HCT116 (cell line): ENCODE measurements at regions not wholly inside any gene's neighbourhood (a gene's known extent, or its start where the extent isn't known, plus 50 kb on each side); places are given as distances from the start of the nearest gene placed in this dataset.

Source experiments
- CBX3 ChIP-seq: IDR thresholded peaks from 2 replicates; pipeline ENCODE4 v1.6.1; 2012; ENCODE audit warnings: low read depth
- ELF1 ChIP-seq: IDR thresholded peaks from 2 replicates; pipeline ENCODE4 v1.6.1; 2012; ENCODE audit warnings: low read depth, borderline replicate concordance
- EZH2 ChIP-seq: fragments of 200-600 bp; sonication (generic); IDR thresholded peaks from 2 replicates; pipeline ENCODE4 v1.6.1; 2017; ENCODE audit warnings: antibody characterized with exemption, mixed run types
- POLR2A ChIP-seq: IDR thresholded peaks from 2 replicates; pipeline ENCODE4 v1.7.0; 2011; ENCODE audit warnings: borderline replicate concordance; ENCODE audit not compliant: insufficient read depth, insufficient read length; ENCODE audit errors: extremely low read depth
- RAD21 ChIP-seq: IDR thresholded peaks from 2 replicates; pipeline ENCODE4 v1.6.1; 2012; ENCODE audit warnings: low read depth, mild to moderate bottlenecking
- SIN3A ChIP-seq: IDR thresholded peaks from 2 replicates; pipeline ENCODE4 v1.6.1; 2012; ENCODE audit warnings: low read depth
- SP1 ChIP-seq: IDR thresholded peaks from 2 replicates; pipeline ENCODE4 v1.6.1; 2012; ENCODE audit warnings: low read depth
- SRF ChIP-seq: IDR thresholded peaks from 2 replicates; pipeline ENCODE4 v1.6.1; 2012; ENCODE audit warnings: low read depth
- ZNF274 ChIP-seq: fragments of 200-500 bp; sonication (Bioruptor generic); IDR thresholded peaks from 2 replicates; pipeline ENCODE4 v1.6.1; 2014; ENCODE audit warnings: mild to moderate bottlenecking, low read depth, low read length, inconsistent platforms
- TF ChIP-seq, protein P1 (sequence below), 3 experiments: fragments of 200-600 bp in 1 of 3; sonication (generic) in 1 of 3; IDR thresholded peaks in 2 of 3; conservative IDR thresholded peaks in 1 of 3; 2 replicates each; pipeline ENCODE4 v1.5.1; 2012 to 2017; ENCODE audit warnings: low read depth in 2 of 3, low read length in 2 of 3, antibody characterized with exemption in 1 of 3, borderline replicate concordance in 1 of 3, control low read depth in 1 of 3, mild to moderate bottlenecking in 1 of 3, mixed read lengths in 1 of 3, mixed run types in 1 of 3, moderate library complexity in 1 of 3; ENCODE audit not compliant: insufficient read depth in 1 of 3
- TF ChIP-seq, protein P2 (sequence below): IDR thresholded peaks from 2 replicates; pipeline ENCODE4 v1.6.1; 2012; ENCODE audit warnings: low read depth
- TF ChIP-seq, protein P3 (sequence below): IDR thresholded peaks from 2 replicates; pipeline ENCODE4 v1.6.1; 2012

DNA sequence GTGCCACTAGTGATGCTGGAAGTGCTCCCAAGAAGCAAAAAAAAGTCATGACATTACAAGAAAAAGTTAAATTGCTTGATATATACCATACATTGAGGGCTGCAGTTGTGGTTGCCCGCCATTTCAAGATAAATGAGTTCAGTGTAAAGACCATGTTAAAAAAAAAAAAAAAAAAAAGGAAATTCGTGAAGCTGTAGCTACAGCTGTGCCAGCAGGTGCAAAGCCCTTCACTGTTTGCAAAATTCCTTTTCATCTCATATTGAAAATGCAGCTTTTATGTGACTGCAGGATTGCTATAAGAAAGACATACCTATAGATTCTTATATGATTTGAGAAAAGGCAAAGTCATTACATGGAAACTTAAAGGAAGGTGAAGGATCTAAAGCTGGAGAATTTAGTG lies 179.6 kb upstream of the POU5F2 start:
- TF ChIP-seq EZH2 (no peak), SP1 (no peak), ZNF274 (no peak), POLR2A (no peak), ELF1 (no peak), SIN3A (no peak), RAD21 (no peak), SRF (no peak), CBX3 (no peak)
- TF ChIP-seq, protein P1, sequence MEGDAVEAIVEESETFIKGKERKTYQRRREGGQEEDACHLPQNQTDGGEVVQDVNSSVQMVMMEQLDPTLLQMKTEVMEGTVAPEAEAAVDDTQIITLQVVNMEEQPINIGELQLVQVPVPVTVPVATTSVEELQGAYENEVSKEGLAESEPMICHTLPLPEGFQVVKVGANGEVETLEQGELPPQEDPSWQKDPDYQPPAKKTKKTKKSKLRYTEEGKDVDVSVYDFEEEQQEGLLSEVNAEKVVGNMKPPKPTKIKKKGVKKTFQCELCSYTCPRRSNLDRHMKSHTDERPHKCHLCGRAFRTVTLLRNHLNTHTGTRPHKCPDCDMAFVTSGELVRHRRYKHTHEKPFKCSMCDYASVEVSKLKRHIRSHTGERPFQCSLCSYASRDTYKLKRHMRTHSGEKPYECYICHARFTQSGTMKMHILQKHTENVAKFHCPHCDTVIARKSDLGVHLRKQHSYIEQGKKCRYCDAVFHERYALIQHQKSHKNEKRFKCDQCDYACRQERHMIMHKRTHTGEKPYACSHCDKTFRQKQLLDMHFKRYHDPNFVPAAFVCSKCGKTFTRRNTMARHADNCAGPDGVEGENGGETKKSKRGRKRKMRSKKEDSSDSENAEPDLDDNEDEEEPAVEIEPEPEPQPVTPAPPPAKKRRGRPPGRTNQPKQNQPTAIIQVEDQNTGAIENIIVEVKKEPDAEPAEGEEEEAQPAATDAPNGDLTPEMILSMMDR (IDR thresholded peaks at IDR 0.05 in 2 of 3, conservative IDR thresholded peaks at IDR 0.05 in 1 of 3; ENCODE audit: borderline replicate concordance in 1 of 3, insufficient read depth in 1 of 3, low read depth in 2 of 3, low read length in 2 of 3), result no peak
- TF ChIP-seq, protein P2, sequence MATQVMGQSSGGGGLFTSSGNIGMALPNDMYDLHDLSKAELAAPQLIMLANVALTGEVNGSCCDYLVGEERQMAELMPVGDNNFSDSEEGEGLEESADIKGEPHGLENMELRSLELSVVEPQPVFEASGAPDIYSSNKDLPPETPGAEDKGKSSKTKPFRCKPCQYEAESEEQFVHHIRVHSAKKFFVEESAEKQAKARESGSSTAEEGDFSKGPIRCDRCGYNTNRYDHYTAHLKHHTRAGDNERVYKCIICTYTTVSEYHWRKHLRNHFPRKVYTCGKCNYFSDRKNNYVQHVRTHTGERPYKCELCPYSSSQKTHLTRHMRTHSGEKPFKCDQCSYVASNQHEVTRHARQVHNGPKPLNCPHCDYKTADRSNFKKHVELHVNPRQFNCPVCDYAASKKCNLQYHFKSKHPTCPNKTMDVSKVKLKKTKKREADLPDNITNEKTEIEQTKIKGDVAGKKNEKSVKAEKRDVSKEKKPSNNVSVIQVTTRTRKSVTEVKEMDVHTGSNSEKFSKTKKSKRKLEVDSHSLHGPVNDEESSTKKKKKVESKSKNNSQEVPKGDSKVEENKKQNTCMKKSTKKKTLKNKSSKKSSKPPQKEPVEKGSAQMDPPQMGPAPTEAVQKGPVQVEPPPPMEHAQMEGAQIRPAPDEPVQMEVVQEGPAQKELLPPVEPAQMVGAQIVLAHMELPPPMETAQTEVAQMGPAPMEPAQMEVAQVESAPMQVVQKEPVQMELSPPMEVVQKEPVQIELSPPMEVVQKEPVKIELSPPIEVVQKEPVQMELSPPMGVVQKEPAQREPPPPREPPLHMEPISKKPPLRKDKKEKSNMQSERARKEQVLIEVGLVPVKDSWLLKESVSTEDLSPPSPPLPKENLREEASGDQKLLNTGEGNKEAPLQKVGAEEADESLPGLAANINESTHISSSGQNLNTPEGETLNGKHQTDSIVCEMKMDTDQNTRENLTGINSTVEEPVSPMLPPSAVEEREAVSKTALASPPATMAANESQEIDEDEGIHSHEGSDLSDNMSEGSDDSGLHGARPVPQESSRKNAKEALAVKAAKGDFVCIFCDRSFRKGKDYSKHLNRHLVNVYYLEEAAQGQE, result no peak
- TF ChIP-seq, protein P3, sequence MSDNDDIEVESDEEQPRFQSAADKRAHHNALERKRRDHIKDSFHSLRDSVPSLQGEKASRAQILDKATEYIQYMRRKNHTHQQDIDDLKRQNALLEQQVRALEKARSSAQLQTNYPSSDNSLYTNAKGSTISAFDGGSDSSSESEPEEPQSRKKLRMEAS, result no peak
